OCI-LY3 (cell line): ENCODE measurements at regions not wholly inside any gene's neighbourhood (a gene's known extent, or its start where the extent isn't known, plus 50 kb on each side); places are given as distances from the start of the nearest gene placed in this dataset.

ENCODE experiments used
- CTCF ChIP-seq: fragments of 200-600, 300-600 bp; sonication (generic); IDR thresholded peaks from 2 replicates; pipeline ENCODE4 v1.5.1; 2014; ENCODE audit warnings: antibody characterized with exemption, low read length, low read depth
- EZH2phosphoT487 ChIP-seq: fragments of 200-600 bp; shearing (Covaris generic); IDR thresholded peaks from 2 replicates; pipeline ENCODE4 v1.6.1; 2018; ENCODE audit warnings: antibody characterized with exemption, mixed run types, low read depth

GRCh38 chr1:82145656-82146055 lies 344.9 kb downstream of the ADGRL2 start:
- no peak for TF ChIP-seq EZH2phosphoT487
- no peak for TF ChIP-seq CTCF
